HG03066 (cell line): ENCODE measurements at regions not wholly inside any gene's neighbourhood (a gene's known extent, or its start where the extent isn't known, plus 50 kb on each side); places are given as distances from the start of the nearest gene placed in this dataset.
"Not testable (repeated sequence)": the region's sequence is repeated elsewhere in the genome, so short reads cannot be mapped to it uniquely, and the experiment has no call there.

Experiments used
- ATAC-seq: cut with Tn5 transposase; IDR thresholded peaks from one replicate; pipeline ENCODE4 v1.9.1; 2021; ENCODE audit warnings: low read depth; ENCODE audit not compliant: unreplicated experiment

DNA sequence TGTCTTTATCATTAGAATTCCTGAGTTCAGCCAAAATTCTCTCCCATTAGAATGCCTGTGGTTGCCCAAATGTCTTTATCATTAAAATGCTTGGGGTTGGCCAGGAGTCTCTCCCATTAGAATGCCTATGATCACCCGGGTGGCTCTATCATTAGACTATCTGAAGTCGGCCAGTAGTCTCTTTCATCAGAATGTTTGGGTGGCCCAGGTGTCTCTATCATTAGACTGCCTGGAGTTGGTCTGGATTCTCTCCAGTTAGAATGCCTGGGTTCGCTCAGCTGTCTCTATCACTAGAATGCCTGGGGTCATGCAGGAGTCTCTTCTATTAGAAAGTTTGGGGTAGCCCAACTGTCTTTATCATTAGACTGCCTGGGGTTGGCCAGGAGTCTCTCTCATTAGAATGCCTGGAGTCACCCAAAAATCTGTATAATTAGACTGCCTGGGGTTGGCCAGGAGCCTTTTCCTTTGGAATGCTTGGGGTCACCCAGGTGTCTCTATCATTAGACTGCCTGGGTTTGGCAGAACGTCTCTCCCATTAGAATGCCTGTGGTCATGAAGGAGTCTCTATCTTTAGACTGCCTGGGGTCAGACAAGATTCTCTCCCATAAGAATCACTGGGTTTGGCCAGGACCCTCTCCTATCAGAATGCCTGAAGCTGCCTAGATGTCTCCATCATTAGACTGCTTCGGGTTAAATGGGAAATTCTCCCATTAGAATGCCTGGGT, 1478.3 kb downstream of the UQCRFS1 start:
- ATAC-seq, result no peak

DNA sequence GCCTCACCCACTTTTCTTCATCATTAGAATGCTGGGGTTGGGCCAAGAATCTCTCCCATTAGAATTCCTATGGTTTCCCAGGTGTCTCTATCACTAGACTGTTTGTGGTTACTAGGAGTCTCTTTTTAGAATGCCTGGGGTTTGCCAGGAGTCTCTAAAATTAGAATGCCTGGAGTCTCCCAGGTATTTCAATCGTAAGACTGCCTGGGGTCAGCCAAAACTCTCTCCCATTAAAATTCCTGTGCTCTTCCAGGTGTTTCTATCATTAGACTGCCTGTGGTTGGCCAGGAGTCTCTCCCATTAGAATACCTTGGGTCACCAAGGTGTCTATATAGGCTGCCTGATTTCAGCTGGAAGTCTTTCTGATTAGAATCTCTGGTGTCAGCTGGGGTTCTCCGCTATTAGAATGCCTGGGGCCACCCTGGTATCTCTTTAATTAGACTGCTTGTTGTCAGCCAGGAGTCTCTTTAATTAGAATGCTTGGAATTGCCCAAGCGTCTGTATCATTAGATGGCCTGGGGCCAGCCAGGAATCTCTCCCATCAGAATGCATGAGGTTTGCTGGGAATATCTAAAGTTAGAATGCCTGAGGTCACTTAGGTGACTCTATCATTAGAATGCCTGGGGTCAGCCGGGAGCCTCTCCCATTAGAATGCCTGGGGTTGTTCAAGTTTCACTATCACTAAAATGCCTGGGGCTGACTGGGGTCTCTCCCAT, 1479.2 kb downstream of the UQCRFS1 start:
- no peak for ATAC-seq

DNA sequence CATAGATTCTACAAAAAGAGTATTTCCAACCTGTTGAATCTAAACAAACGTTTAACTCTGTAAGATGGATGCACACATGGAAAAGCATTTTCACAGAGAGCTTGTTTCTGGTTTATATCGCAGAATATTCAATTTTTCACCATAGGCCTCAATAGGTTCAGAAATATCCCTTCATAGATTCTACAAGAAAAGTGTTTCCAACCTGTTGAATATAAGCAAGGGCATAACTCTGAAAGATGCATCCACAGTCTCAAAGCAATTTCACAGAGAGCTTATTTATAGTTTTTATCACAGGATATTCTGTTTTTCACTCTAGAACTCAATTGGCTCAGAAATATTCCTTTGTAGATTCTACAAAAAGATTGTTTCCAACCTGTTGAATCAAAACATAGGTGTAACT, 1483.6 kb downstream of the UQCRFS1 start:
- ATAC-seq, result no peak

DNA sequence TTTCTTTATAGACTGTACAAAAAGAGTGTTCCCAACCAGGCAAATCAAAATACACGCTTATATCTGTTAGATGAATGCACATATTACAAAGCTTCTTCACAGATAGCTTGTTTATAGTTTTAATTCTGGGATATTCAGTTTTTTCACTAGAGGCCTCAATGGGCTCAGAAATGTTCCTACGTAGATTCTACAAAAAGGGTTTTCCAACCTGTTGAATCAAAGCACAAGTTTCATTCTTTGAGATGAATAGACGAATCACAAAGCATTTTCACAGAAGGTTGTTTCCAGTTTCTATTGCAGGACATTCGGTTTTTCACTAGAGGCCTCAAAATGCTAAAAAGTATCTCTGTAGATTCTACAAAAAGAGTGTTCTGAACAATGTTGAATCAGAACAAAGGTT, 1490.3 kb downstream of the UQCRFS1 start:
- no peak for ATAC-seq

DNA sequence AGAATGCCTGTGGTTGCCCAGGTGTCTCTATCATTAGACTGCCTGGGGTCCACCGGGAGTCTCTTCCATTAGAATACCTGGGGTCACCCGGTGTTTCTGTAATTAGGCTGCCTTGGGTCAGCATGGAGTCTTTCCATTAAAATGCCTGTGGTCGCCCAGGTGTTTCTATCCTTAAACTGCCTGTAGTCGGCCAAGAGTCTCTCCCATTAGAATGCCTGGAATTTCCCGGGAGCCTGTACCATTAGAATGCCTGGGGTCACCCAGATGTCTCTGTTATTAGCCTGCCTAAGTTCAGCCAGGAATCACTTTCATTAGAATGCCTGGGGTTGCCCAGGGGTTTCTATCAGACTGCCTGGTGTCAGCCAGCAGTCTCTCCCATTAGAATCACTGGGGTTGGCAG, 1492.8 kb downstream of the UQCRFS1 start:
- ATAC-seq, result no peak

DNA sequence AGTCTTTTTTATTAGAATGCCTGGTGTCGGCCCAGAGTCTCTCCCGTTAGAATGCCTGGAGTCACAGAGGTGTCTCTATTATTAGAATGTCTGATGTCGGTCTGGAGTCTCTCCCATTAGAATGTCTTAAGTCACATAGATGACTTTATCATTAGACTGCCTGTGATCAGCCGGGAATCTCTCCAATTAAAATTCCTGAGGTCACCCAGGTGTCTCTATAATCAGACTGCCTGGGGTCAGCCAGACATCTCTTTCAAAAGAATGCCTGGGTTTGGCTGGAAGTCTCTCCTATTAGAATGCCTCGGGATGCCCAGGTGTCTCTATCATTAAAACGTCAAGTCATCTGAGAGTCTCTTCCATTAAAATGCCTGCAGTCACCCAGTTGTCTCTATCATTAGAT, 1493.9 kb downstream of the UQCRFS1 start:
- ATAC-seq, result no peak

DNA sequence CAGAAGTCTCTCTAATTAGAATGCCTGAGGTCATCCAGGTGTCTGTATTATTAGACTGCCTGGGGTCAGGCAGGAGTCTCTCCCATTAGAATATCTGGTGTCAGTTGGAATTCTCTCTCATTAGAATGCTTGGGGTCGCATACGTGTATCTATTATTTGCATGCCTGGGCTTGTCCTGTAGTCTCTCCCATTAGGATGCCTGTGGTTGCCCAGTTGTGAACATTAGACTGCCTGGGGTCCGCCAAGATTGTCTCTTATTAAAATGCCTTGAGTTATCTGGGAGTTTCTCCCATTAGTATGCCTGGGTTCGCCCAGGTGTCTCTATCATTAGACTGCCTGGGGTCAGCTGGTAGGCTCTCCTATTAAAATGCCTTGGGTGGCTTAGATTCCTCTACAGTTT, 1494.7 kb downstream of the UQCRFS1 start:
- no peak for ATAC-seq

DNA sequence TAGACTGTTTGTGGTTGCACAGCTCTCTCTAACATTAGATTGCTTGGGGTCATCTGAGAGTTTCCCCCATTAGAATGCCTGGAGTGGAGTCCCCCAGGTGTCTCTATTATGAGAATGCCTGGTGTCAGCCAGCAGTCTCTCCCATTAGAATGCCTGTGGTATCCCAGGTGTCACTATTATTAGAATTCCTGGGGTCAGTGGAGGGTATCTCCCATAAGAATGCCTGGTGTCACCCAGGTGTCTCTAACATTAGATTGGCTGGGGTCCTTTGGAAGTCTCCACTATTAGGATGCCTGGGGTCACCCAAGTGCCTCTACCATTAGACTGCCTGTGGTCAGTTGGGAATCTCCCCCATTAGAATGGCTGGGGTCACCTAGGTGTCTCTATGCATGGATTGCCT, 1495.1 kb downstream of the UQCRFS1 start:
- no peak for ATAC-seq

DNA sequence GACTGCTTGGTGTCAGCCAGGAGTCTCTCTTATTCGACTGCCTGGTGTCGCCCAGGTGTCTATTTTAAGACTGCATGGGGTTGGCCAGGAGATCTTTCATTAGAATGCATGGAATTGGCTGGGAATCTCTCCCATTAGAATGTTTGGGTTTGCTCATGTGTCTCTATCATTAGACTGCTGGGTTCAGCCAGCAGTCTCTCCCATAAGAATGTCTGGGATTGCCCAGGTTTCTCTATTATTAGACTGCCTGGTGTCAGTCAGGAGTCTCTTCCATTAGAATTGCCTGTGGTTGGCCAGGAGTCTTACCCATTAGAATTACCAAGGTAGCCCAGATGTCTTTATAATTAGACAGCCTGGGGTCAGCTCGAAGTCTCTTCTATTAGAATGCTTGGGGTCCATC, 1496.0 kb downstream of the UQCRFS1 start:
- ATAC-seq, result no peak

DNA sequence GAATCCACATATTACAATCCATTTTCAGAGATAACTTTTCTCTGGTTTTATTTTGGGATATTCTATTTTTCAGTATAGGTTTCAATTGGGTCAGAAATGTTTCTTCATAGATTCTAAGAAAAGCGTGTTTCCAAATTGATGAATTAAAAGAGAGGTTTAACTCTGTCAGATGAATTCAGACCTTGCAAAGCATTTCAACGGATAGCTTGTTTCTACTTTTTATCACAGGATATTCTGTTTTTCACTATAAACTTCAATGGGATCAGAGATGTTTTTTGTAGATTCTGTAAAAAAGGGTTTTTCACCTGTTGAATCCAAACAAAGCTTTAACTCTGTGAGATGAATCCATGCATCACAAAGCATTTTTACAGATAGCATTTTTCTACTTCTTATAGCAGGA, 1498.1 kb downstream of the UQCRFS1 start:
- ATAC-seq, result no peak

DNA sequence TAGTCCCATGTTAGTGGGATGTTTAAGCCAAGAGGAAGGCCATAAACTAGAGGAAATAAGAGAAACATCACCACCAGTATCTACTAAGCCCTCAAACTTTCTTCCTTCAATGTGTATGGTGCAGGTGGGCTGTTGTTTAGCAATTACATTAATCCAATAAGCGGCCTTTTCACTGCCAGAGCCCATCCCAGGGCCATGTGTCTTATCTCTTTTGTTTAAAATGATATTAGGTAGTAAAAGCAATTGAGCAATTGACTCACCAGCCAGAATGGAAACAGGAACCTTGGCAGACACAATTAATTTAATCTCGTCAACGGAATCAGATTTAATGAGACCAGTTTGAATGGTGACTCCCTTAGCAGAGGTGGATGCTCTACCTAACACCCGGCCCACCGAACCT, 1503.5 kb downstream of the UQCRFS1 start:
- no peak for ATAC-seq

DNA sequence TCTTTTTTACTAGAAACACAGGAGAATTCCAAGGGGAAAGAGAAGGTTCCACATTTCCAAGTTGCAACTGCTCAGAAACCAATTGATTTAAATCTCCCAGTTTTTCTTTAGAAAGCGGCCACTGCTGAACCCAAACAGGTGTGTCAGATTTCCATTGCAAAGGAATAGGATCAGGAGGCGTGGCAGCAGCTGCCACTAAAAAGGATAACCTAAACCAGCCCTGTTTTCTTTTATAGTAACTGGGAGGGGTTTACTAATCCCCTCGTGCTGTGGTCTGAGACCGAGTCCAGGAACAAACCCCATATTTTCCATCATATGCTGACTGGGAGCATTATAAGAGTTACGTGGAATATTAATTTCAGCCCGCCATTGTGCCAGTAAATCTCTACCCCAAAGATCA, 1504.0 kb downstream of the UQCRFS1 start:
- not testable (repeated sequence) for ATAC-seq

DNA sequence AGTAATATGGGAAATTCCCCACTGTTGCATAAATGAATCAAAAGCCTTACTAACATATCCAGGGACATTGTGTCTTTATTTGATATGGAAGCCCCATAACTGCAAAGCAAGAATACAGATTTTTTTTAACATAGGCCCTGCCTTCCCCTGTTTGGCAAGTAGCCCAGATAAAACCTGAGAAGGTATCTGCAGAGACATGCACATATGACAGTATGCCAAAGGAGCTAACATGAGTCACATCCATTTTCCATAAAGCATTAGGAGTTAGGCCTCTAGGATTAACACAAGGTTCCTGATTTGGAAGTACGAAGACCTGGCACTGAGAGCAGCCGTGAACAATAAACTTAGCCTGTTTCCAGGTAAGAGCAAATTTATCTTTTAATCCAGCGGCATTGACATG, 1505.9 kb downstream of the UQCRFS1 start:
- ATAC-seq, result not testable (repeated sequence)

DNA sequence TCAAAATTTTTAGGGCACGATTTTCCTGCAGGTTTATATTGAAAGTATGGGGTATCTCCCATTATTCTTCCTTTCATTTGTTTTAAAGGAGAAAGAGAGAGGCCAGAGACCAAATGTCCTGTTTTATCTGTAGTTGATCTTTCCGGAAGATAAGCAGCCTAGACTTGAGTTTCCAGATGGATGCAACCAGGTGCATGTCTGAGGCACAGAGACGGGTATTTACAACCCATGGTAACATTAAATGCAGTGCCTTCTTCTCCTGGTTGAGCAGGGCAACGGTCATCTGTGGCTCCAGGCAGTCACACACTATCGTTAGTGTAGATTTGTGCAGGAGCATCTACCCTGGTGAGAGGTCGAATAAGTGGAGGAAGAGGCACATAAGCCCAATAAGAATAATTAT, 1507.1 kb downstream of the UQCRFS1 start:
- no peak for ATAC-seq

DNA sequence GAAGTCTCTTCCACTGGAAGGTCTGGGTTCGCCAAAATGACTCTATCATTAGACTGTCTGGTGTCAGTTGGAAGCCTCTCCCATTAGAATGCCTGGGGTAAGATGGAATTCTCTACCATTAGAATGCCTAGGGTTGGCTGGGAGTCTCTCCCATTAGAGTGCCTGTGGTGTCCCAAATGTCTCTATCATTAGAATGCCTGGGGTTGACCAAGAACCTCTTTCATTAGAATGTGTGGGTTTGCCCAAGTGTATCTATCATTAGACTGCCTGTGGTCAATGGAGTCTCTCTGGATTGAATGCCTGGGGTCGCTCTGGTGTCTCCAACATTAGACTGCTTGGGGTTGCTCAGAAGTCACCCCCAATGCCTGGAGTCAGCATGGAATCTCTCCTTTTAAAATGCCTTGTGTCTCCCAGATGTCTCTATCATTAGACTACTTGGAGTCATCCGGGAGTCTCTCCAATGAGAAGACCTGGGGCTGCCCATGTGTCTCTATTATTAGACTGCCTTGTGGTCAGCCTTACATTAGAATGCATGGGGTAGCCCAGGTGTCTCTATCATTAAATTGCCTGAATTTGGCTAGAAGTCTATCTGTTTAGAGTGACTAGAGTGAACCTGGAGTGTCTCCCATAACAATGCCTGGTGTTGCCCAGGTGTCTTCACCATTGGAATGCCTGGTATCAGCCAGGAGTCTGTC, 1518.4 kb downstream of the UQCRFS1 start:
- ATAC-seq, result no peak

DNA sequence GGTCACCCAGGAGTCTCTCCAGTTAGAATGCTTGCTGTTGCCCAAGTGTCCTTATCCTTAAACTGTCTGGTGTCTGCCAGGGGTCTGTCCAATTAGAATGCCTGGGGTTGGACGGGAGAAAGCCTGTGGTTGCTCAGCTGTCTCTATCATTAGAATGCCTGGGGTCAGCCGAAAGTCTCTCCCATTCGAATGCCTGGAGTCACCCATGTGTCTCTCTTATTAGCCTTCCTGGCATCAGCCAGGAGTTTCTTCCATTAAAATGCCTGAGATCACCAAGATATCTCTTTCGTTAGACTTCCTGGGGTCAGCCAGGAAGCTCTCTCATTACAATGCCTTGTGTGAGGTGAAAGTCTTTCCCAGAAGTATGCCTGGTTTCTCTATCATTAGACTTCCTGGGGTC, 1521.0 kb downstream of the UQCRFS1 start:
- no peak for ATAC-seq

DNA sequence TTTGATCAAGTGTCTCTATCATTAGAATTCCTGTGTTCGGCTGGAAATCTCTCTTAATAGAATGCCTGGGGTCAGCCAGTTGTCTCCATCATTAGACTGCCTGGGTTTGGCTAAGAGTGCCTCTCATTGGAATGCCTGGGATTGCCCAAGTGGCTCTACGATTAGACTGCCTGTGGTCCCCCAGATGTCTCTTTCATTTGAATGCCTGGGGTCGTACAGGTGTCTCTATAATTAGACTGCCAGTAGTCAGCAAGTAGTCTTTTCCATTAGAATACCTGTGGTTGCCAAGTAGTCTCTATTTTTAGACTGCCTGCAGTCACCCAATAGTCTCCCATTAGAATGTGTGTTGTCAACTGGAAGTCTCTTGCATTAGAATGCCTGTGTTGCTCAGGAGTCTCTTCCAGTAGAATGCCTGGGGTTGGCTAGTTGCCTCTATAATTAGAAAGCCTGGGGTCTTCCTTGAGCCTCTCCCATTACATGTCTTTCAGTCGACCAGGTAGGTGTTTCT, 1523.2 kb downstream of the UQCRFS1 start:
- no peak for ATAC-seq

DNA sequence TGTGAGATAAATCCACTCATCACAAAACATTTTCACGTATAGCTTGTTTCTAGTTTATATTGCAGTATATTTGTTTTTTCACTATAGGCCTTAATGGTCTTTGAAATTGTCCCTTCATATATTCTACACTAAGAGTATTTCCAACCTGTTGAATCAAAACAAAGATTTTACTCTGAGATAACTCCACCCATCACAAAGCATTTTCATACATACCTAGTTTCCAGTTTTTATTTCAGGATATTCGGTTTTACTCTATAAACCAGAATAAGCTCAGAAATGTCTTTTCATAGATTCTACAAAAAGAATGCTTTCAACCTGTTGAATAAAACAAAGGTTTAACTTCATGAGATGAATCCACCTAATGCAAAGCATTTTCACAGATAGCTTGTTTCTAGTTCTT, 1528.7 kb downstream of the UQCRFS1 start:
- no peak for ATAC-seq

DNA sequence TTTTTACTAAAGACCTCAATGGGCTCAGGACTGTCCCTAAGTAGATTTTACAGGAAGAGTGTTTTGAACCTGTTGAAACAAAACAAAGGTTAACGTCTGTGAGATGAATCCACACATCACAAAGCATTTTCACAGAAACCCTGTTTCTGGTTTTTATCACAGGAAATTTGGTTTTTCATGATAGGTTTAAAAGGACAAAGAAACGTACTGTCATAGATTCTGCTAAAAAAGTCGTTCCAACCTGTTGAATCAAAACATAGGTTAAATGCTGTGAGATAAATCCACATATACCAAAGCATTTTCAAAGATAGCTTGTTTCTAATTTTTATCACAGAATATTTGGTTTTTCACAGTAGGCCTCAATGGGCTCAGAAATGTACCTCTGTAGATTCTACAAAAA, 1531.0 kb downstream of the UQCRFS1 start:
- no peak for ATAC-seq

DNA sequence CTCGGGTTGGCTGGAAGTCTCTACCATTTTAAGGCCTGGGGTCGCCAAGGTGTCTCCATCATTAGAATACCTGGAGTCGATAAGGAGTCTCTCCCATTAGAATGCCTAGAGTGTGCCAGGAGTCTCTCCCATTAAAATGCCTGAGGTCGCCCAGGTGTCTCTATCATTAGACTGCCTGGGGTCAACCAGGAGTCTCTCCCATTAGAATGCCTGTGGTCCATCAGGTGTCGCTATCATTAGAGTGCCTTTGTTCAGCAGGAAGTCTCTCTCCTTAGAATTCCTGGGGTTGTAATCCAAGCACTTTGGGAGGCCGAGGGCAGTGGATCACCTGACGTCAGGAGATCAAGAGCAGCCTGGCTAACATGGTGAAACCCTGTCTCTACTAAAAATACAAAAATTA, 1533.0 kb downstream of the UQCRFS1 start:
- no peak for ATAC-seq

DNA sequence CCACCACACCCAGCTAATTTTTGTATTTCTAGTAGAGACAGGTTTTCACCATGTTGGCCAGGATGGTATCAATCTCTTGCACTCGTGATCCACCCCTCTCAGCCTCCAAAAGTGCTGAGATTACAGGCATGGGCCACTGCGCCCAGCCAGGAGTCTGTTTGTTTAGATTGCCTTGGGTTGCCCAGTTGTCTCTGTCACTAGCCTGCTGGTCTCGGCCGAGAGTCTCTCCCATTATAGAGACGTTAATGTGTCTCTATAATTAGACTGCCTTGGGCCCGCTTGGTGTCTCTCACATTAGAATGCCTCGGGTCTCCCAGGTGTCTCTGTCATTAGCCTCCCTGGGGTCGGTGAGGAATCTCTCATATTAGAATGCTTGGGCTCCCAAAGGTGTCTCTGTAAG, 1533.6 kb downstream of the UQCRFS1 start:
- no peak for ATAC-seq

DNA sequence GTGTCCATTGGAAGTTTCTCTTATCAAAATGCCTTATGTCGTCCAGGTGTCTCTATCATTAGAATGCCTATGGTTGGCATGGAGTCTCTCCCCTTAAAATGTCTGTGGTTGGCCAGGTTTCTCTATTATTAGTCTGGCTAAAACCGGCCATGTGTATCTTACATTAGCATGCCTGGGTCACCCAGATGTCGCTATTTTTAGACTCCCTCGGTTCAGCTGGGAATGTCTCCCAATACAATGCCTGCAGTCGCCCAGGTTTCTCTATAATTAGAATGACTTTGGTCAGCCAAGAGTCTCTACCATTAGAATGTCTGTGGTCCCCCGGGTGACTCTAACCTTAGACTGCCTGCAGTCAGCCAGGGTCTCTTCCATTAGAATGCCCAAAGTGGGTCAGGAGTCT, 1536.1 kb downstream of the UQCRFS1 start:
- no peak for ATAC-seq
